GM19438 (cell line): ENCODE measurements at regions not wholly inside any gene's neighbourhood (a gene's known extent, or its start where the extent isn't known, plus 50 kb on each side); places are given as distances from the start of the nearest gene placed in this dataset.

ENCODE experiments used
- ATAC-seq: cut with Tn5 transposase; IDR thresholded peaks from one replicate; pipeline ENCODE4 v1.9.1; 2021; ENCODE audit warnings: low read depth; ENCODE audit not compliant: unreplicated experiment

- no peak for ATAC-seq
These were observed 577.0 kb downstream of the CDH11 start for GRCh38 chr16:64544859-64545258.

GRCh38 chr16:64543441-64543840 lies 578.4 kb downstream of the CDH11 start:
- no peak for ATAC-seq

- no peak for ATAC-seq
These were observed 578.8 kb downstream of the CDH11 start for GRCh38 chr16:64543031-64543430.

- no peak for ATAC-seq
These were observed 579.7 kb downstream of the CDH11 start for GRCh38 chr16:64542152-64542551.

GRCh38 chr16:64541621-64542020 lies 580.2 kb downstream of the CDH11 start:
- no peak for ATAC-seq

GRCh38 chr16:64540434-64540833 lies 581.4 kb downstream of the CDH11 start:
- ATAC-seq, result no peak

- no peak for ATAC-seq
These were observed 582.0 kb downstream of the CDH11 start for GRCh38 chr16:64539811-64540371.

GRCh38 chr16:64534180-64534780 lies 587.6 kb downstream of the CDH11 start:
- no peak for ATAC-seq

- no peak for ATAC-seq
These were observed 589.2 kb downstream of the CDH11 start for GRCh38 chr16:64532691-64533090.

GRCh38 chr16:64532117-64532516 lies 589.7 kb downstream of the CDH11 start:
- ATAC-seq, result no peak

GRCh38 chr16:64531401-64531800 lies 590.5 kb downstream of the CDH11 start:
- ATAC-seq, result no peak

GRCh38 chr16:64522548-64522947 lies 599.3 kb downstream of the CDH11 start:
- ATAC-seq, result no peak

GRCh38 chr16:64513871-64514270 lies 608.0 kb downstream of the CDH11 start:
- ATAC-seq, result no peak

GRCh38 chr16:64507240-64508024 lies 614.4 kb downstream of the CDH11 start:
- ATAC-seq, result no peak

GRCh38 chr16:64499211-64499610 lies 622.7 kb downstream of the CDH11 start:
- ATAC-seq, result no peak

GRCh38 chr16:64498363-64498762 lies 623.5 kb downstream of the CDH11 start:
- ATAC-seq, result no peak

GRCh38 chr16:64493709-64494108 lies 628.2 kb downstream of the CDH11 start:
- no peak for ATAC-seq

- no peak for ATAC-seq
These were observed 632.4 kb downstream of the CDH11 start for GRCh38 chr16:64489449-64489848.

GRCh38 chr16:64486561-64486960 lies 635.3 kb downstream of the CDH11 start:
- ATAC-seq, result no peak

- no peak for ATAC-seq
These were observed 640.4 kb downstream of the CDH11 start for GRCh38 chr16:64481497-64481896.

- no peak for ATAC-seq
These were observed 643.5 kb downstream of the CDH11 start for GRCh38 chr16:64478252-64478906.
